MM.1S (cell line): ENCODE measurements at regions not wholly inside any gene's neighbourhood (a gene's known extent, or its start where the extent isn't known, plus 50 kb on each side); places are given as distances from the start of the nearest gene placed in this dataset.

ENCODE experiments used
- DNase-seq: peaks from one replicate; pipeline ENCODE4 v3.0.0-alpha.2; 2015
- H2AFZ ChIP-seq: fragments of 300-600 bp; sonication (generic); 2 replicates; pipeline ENCODE4 v1.6.0; 2016; ENCODE audit warnings: antibody characterized with exemption, low read length
- H3F3A ChIP-seq: fragments of 300-600 bp; sonication (generic); 2 replicates; pipeline ENCODE4 v1.6.1; 2016; ENCODE audit warnings: mild to moderate bottlenecking, antibody characterized with exemption, low read length, moderate library complexity, mixed read lengths; ENCODE audit not compliant: insufficient read depth
- H3K27ac ChIP-seq: fragments of 300-600 bp; sonication (generic); 2 replicates; pipeline ENCODE4 v1.5.1; 2016; ENCODE audit warnings: mild to moderate bottlenecking, low read length
- H3K27me3 ChIP-seq: fragments of 300-600 bp; sonication (generic); replicated peaks from 2 replicates; pipeline ENCODE4 v1.6.0; 2016; ENCODE audit warnings: low read length; ENCODE audit not compliant: insufficient read depth
- H3K36me3 ChIP-seq: fragments of 300-600 bp; sonication (generic); replicated peaks from 2 replicates; pipeline ENCODE4 v1.6.1; 2016; ENCODE audit warnings: mild to moderate bottlenecking, low read length, mixed read lengths; ENCODE audit not compliant: insufficient read depth
- H3K4me1 ChIP-seq: fragments of 300-600 bp; sonication (generic); 2 replicates; pipeline ENCODE4 v1.6.1; 2016; ENCODE audit warnings: low read length, mixed read lengths
- H3K4me2 ChIP-seq: fragments of 300-600 bp; sonication (generic); 2 replicates; pipeline ENCODE4 v1.6.0; 2016; ENCODE audit warnings: low read depth, low read length
- H3K4me3 ChIP-seq: fragments of 300-600 bp; sonication (generic); 2 replicates; pipeline ENCODE4 v1.5.1; 2016; ENCODE audit warnings: low read length, mixed read lengths
- H3K79me2 ChIP-seq: fragments of 300-600 bp; sonication (generic); 2 replicates; pipeline ENCODE4 v1.6.1; 2016; ENCODE audit warnings: mixed run types, low read length, mixed read lengths
- H3K9ac ChIP-seq: fragments of 300-600 bp; sonication (generic); 2 replicates; pipeline ENCODE4 v1.6.1; 2016; ENCODE audit warnings: low read length, mixed read lengths
- H3K9me2 ChIP-seq: fragments of 300-600 bp; sonication (generic); replicated peaks from 2 replicates; pipeline ENCODE4 v1.6.1; 2016; ENCODE audit warnings: mild to moderate bottlenecking, low read length, mixed read lengths; ENCODE audit not compliant: insufficient read depth
- H3K9me3 ChIP-seq: fragments of 300-600 bp; sonication (generic); replicated peaks from 2 replicates; pipeline ENCODE4 v1.6.1; 2016; ENCODE audit warnings: mild to moderate bottlenecking, low read length, mixed read lengths; ENCODE audit not compliant: insufficient read depth
- H4K20me1 ChIP-seq: fragments of 300-600 bp; sonication (generic); 2 replicates; pipeline ENCODE4 v1.6.1; 2016; ENCODE audit warnings: mild to moderate bottlenecking, low read length, moderate library complexity, mixed read lengths; ENCODE audit not compliant: insufficient read depth
- EZH2 ChIP-seq: fragments of 300-600 bp; sonication (generic); optimal IDR thresholded peaks from 2 replicates; pipeline ENCODE3; 2017; ENCODE audit warnings: low read depth, mild to moderate bottlenecking, antibody characterized with exemption, low read length, mixed read lengths
- EZH2phosphoT487 ChIP-seq: fragments of 300-600 bp; sonication (generic); IDR thresholded peaks from 2 replicates; pipeline ENCODE4 v1.6.1; 2018; ENCODE audit warnings: antibody characterized with exemption, low read length
- TF ChIP-seq, protein P1 (sequence below): fragments of 300-600 bp; sonication (generic); IDR thresholded peaks from 2 replicates; pipeline ENCODE4 v1.5.1; 2016; ENCODE audit warnings: antibody characterized with exemption, low read length, mixed read lengths

DNA sequence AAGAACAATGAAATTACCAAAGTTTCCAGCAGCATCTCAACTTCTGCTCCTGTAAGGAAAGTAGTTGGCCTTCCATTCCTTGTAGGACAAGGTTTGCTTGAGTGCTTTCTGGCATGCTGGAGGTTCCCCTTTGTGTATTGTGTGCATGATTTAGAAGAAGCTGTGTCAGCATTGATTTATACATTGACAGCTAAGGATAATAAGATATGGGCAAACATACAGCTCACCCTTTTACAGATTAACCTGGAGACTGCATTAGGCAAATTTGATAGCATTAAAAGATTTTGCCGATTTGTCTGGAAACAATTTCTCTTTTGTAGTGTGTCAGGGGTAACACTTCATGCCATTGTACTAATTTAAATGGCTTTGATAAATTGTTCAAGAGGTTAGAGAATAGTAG lies 221.8 kb upstream of the PACRGL start:
- no peaks in the 10 kb centered on the region for H3K27me3 ChIP-seq
- no peak overlapping the region for H3K9ac ChIP-seq
- H3K27ac ChIP-seq, result no peak overlapping the region
- no peak for DNase-seq
- H3K9me2 ChIP-seq, result no peaks in the 10 kb centered on the region
- H3K9me3 ChIP-seq, result no peaks in the 10 kb centered on the region
- no peaks in the 10 kb centered on the region for H3K36me3 ChIP-seq
- TF ChIP-seq, protein P1, sequence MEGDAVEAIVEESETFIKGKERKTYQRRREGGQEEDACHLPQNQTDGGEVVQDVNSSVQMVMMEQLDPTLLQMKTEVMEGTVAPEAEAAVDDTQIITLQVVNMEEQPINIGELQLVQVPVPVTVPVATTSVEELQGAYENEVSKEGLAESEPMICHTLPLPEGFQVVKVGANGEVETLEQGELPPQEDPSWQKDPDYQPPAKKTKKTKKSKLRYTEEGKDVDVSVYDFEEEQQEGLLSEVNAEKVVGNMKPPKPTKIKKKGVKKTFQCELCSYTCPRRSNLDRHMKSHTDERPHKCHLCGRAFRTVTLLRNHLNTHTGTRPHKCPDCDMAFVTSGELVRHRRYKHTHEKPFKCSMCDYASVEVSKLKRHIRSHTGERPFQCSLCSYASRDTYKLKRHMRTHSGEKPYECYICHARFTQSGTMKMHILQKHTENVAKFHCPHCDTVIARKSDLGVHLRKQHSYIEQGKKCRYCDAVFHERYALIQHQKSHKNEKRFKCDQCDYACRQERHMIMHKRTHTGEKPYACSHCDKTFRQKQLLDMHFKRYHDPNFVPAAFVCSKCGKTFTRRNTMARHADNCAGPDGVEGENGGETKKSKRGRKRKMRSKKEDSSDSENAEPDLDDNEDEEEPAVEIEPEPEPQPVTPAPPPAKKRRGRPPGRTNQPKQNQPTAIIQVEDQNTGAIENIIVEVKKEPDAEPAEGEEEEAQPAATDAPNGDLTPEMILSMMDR, result no peak
- TF ChIP-seq EZH2phosphoT487 (no peak), EZH2 (no peak)
- no peak overlapping the region for H3K4me2 ChIP-seq
- no peaks in the 10 kb centered on the region for H3F3A ChIP-seq
- no peak overlapping the region for H3K4me3 ChIP-seq
- no peaks in the 10 kb centered on the region for H3K79me2 ChIP-seq
- H2AFZ ChIP-seq, result no peak overlapping the region
- H3K4me1 ChIP-seq, result no peaks in the 10 kb centered on the region
- H4K20me1 ChIP-seq, result no peaks in the 10 kb centered on the region

GRCh38 chr4:20480165-20480947 lies 219.9 kb upstream of the PACRGL start:
- Histone ChIP-seq H3K27ac (no peak overlapping the region), H3K79me2 (no peaks in the 10 kb centered on the region), H3K4me1 (no peaks in the 10 kb centered on the region), H3K9me2 (no peaks in the 10 kb centered on the region), H3K4me2 (no peak overlapping the region), H3K9ac (no peak overlapping the region), H3K9me3 (no peaks in the 10 kb centered on the region), H3K36me3 (no peaks in the 10 kb centered on the region), H3F3A (no peaks in the 10 kb centered on the region), H3K27me3 (no peaks in the 10 kb centered on the region), H2AFZ (no peak overlapping the region), H3K4me3 (no peak overlapping the region), H4K20me1 (no peaks in the 10 kb centered on the region)
- no peak for DNase-seq
- TF ChIP-seq EZH2 (no peak), EZH2phosphoT487 (no peak)
- TF ChIP-seq, protein P1, result no peak

GRCh38 chr4:20483416-20483815 lies 216.8 kb upstream of the PACRGL start:
- Histone ChIP-seq H3K36me3 (no peaks in the 10 kb centered on the region), H3K27ac (no peak overlapping the region), H2AFZ (no peak overlapping the region), H3F3A (no peaks in the 10 kb centered on the region), H3K4me3 (no peak overlapping the region), H3K4me2 (no peak overlapping the region), H3K9me3 (no peaks in the 10 kb centered on the region), H3K79me2 (no peaks in the 10 kb centered on the region), H3K4me1 (no peaks in the 10 kb centered on the region), H3K9ac (no peak overlapping the region), H4K20me1 (no peaks in the 10 kb centered on the region), H3K9me2 (no peaks in the 10 kb centered on the region), H3K27me3 (no peaks in the 10 kb centered on the region)
- TF ChIP-seq EZH2phosphoT487 (no peak), EZH2 (no peak)
- TF ChIP-seq, protein P1, result no peak
- DNase-seq, result no peak
